Lung (tissue), 11 donors: ENCODE measurements at regions not wholly inside any gene's neighbourhood (a gene's known extent, or its start where the extent isn't known, plus 50 kb on each side); places are given as distances from the start of the nearest gene placed in this dataset.

ENCODE experiments used
- ATAC-seq: fragments of 200-7000 bp; cut with Tn5 transposase; one replicate; pipeline ENCODE4 v1.9.1; 2020; ENCODE audit warnings: moderate number of reproducible peaks; ENCODE audit not compliant: insufficient read depth, low FRiP score
- DNase-seq, 3 donors: peaks; one replicate each; pipeline ENCODE4 v3.0.0-alpha.2; 2013 to 2017
- H3K27ac ChIP-seq, 2 donors: one replicate each; pipeline ENCODE4 v1.5.1; 2013; ENCODE audit warnings: mild to moderate bottlenecking in 2 of 2, moderate library complexity in 2 of 2, control low read depth in 1 of 2, inconsistent platforms in 1 of 2, low read depth in 1 of 2, low read length in 1 of 2
- H3K27me3 ChIP-seq, 3 donors: one replicate each; pipeline ENCODE4 v1.5.1; 2013; ENCODE audit warnings: low read length in 2 of 3; ENCODE audit not compliant: control insufficient read depth in 3 of 3, insufficient read depth in 3 of 3
- H3K36me3 ChIP-seq, 4 donors: one replicate each; pipeline ENCODE4 v1.5.1; 2013; ENCODE audit warnings: low read length in 4 of 4, mild to moderate bottlenecking in 1 of 4, moderate library complexity in 1 of 4; ENCODE audit not compliant: control insufficient read depth in 4 of 4, insufficient read depth in 4 of 4
- H3K4me1 ChIP-seq, 5 donors: one replicate each; pipeline ENCODE4 v1.5.1; 2013; ENCODE audit warnings: low read length in 5 of 5, mild to moderate bottlenecking in 2 of 5, moderate library complexity in 1 of 5; ENCODE audit not compliant: control insufficient read depth in 5 of 5, insufficient read depth in 5 of 5
- H3K4me3 ChIP-seq: one replicate; pipeline ENCODE4 v1.5.1; 2013; ENCODE audit warnings: mild to moderate bottlenecking, control low read depth, moderate library complexity
- H3K9ac ChIP-seq, 2 donors: one replicate each; pipeline ENCODE4 v1.5.1; 2013; ENCODE audit warnings: low read length in 2 of 2, control low read depth in 1 of 2; ENCODE audit not compliant: insufficient read depth in 1 of 2
- H3K9me3 ChIP-seq, 4 donors: one replicate each; pipeline ENCODE4 v1.5.1; 2013; ENCODE audit warnings: low read length in 3 of 4, mild to moderate bottlenecking in 1 of 4, moderate library complexity in 1 of 4; ENCODE audit not compliant: control insufficient read depth in 4 of 4, insufficient read depth in 3 of 4
- WGBS, 2 donors: extraction: QIAGEN DNeasy Blood & Tissue Kit; methylation state at CpG; one replicate each; pipeline ENCODE4 v1.1.7; 2013; 5-methylcytosine and 5-hydroxymethylcytosine counted together
- TF ChIP-seq, protein P1 (sequence below): IDR thresholded peaks from 2 replicates; pipeline ENCODE4 v1.5.1; 2012; ENCODE audit warnings: mild to moderate bottlenecking; ENCODE audit errors: control extremely low read depth, extremely low read depth
- donor health status: control.
- donor health status: control.
- donor health status: Bipolar disorder and iron deficiency.
- donor health status: healthy.
- donor health status: DM: yes; HTN: yes; CAD: no.

- H3K9me3 ChIP-seq: no peaks in the 10 kb centered on the region
- DNase-seq (peak in 2 of 3 donors; percentile 20 to 26), ATAC-seq (no peak)
- H3K27me3 ChIP-seq: no peaks in the 10 kb centered on the region
- peak overlapping the region in 1 of 2 donors; percentile 76 for H3K27ac ChIP-seq
- 68 to 81% methylated on average over 3 of the region's 3 CpGs for WGBS, 2 donors
- TF ChIP-seq, protein P1, sequence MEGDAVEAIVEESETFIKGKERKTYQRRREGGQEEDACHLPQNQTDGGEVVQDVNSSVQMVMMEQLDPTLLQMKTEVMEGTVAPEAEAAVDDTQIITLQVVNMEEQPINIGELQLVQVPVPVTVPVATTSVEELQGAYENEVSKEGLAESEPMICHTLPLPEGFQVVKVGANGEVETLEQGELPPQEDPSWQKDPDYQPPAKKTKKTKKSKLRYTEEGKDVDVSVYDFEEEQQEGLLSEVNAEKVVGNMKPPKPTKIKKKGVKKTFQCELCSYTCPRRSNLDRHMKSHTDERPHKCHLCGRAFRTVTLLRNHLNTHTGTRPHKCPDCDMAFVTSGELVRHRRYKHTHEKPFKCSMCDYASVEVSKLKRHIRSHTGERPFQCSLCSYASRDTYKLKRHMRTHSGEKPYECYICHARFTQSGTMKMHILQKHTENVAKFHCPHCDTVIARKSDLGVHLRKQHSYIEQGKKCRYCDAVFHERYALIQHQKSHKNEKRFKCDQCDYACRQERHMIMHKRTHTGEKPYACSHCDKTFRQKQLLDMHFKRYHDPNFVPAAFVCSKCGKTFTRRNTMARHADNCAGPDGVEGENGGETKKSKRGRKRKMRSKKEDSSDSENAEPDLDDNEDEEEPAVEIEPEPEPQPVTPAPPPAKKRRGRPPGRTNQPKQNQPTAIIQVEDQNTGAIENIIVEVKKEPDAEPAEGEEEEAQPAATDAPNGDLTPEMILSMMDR: no peak
- no peak overlapping the region for H3K9ac ChIP-seq
- no peak overlapping the region for H3K4me3 ChIP-seq
- H3K4me1 ChIP-seq: peaks cover 0 to 36% (median 10%) of the 10 kb centered on the region in 5 donors
- H3K36me3 ChIP-seq: no peaks in the 10 kb centered on the region
Measured at GRCh38 chr5:96248131-96248530, 184.9 kb downstream of the PCSK1 start.

DNA sequence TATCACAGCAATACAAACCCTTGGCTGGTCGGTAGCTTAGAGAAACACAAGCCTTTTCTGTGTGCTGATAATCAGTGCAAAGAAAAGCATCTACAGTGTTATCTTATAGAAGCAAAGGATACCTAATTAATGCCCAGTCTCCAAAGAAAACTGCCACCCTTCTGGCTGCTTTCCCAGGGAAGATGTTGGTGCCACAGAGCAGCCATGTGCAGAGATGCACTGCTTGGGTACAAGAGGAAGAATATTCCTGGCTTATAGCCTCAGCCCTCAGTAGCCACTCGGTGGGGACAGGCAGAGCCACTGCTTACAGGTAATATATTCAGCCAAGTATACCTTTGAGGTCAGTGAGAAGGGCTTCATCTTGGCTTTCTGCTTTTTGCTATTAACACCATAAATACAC is 185.3 kb downstream of the PCSK1 start:
- Histone ChIP-seq H3K36me3 (no peaks in the 10 kb centered on the region), H3K27me3 (no peaks in the 10 kb centered on the region), H3K9ac (no peak overlapping the region), H3K4me3 (no peak overlapping the region), H3K4me1 (peaks cover 0 to 36% (median 10%) of the 10 kb centered on the region in 5 donors), H3K27ac (peak overlapping the region in 1 of 2 donors; percentile 76), H3K9me3 (no peaks in the 10 kb centered on the region)
- DNase-seq (no peak), ATAC-seq (no peak)
- TF ChIP-seq, protein P1: no peak
- whole genome bisulfite sequencing, 2 donors: 59 to 67% methylated on average over 2 of the region's 2 CpGs

GRCh38 chr5:96247097-96247701 is 185.8 kb downstream of the PCSK1 start:
- peak; percentile 77 to 92 (median 91) for DNase-seq
- no peak overlapping the region for H3K4me3 ChIP-seq
- 60 to 79% methylated on average over 4 of the region's 4 CpGs for WGBS, 2 donors
- peak overlapping the region in 1 of 2 donors; percentile 87 for H3K27ac ChIP-seq
- peaks cover 0 to 36% (median 10%) of the 10 kb centered on the region in 5 donors for H3K4me1 ChIP-seq
- peak; percentile 53 for ATAC-seq
- no peaks in the 10 kb centered on the region for H3K27me3 ChIP-seq
- H3K9ac ChIP-seq: no peak overlapping the region
- TF ChIP-seq, protein P1: no peak
- H3K9me3 ChIP-seq: peaks cover 0 to 2% (median 0%) of the 10 kb centered on the region in 4 donors
- no peaks in the 10 kb centered on the region for H3K36me3 ChIP-seq
